H9 (cell line): ENCODE measurements at regions not wholly inside any gene's neighbourhood (a gene's known extent, or its start where the extent isn't known, plus 50 kb on each side); places are given as distances from the start of the nearest gene placed in this dataset.
"Not testable (repeated sequence)": the region's sequence is repeated elsewhere in the genome, so short reads cannot be mapped to it uniquely, and the experiment has no call there.

Experiments
- DNase-seq: peaks from one replicate; pipeline ENCODE4 v3.0.0-alpha.2; 2017
- H2AFZ ChIP-seq: one replicate; pipeline ENCODE4 v1.6.1; 2013; ENCODE audit warnings: mild to moderate bottlenecking, low read length, control low read depth, moderate library complexity
- H2AK5ac ChIP-seq: 2 replicates; pipeline ENCODE4 v1.6.1; 2013; ENCODE audit warnings: low read length, control low read depth, mixed read lengths; ENCODE audit not compliant: insufficient read length
- H2BK120ac ChIP-seq: one replicate; pipeline ENCODE4 v1.6.1; 2013; ENCODE audit warnings: low read depth, mild to moderate bottlenecking, low read length, control low read depth, inconsistent platforms; ENCODE audit not compliant: poor library complexity, severe bottlenecking
- H2BK12ac ChIP-seq: 2 replicates; pipeline ENCODE4 v1.6.1; 2013; ENCODE audit warnings: low read length, control low read depth, mixed read lengths, low read depth; ENCODE audit not compliant: insufficient read length
- H2BK15ac ChIP-seq: 2 replicates; pipeline ENCODE4 v1.6.1; 2013; ENCODE audit warnings: low read depth, low read length, control low read depth
- H2BK20ac ChIP-seq: one replicate; pipeline ENCODE4 v1.6.1; 2013; ENCODE audit warnings: low read depth, mild to moderate bottlenecking, low read length, control low read depth, inconsistent platforms; ENCODE audit not compliant: poor library complexity, severe bottlenecking
- H2BK5ac ChIP-seq: 2 replicates; pipeline ENCODE4 v1.6.1; 2013; ENCODE audit warnings: low read length, control low read depth, mixed read lengths; ENCODE audit not compliant: insufficient read length
- H3K14ac ChIP-seq: 2 replicates; pipeline ENCODE4 v1.6.1; 2013; ENCODE audit warnings: low read length, control low read depth; ENCODE audit not compliant: insufficient read depth
- H3K18ac ChIP-seq: 2 replicates; pipeline ENCODE4 v1.6.1; 2013; ENCODE audit warnings: low read depth, mild to moderate bottlenecking, mixed read lengths, low read length, control low read depth; ENCODE audit not compliant: insufficient read length
- H3K23ac ChIP-seq: 2 replicates; pipeline ENCODE4 v1.6.1; 2013; ENCODE audit warnings: low read length, control low read depth, mixed read lengths, low read depth; ENCODE audit not compliant: insufficient read length
- H3K23me2 ChIP-seq: 2 replicates; pipeline ENCODE4 v1.6.1; 2013; ENCODE audit warnings: low read depth, mild to moderate bottlenecking, mixed read lengths, low read length, control low read depth; ENCODE audit not compliant: insufficient read length, poor library complexity, severe bottlenecking
- H3K27ac ChIP-seq: 2 replicates; pipeline ENCODE4 v1.5.1; 2013; ENCODE audit warnings: low read length, control low read depth, mixed read lengths, low read depth; ENCODE audit not compliant: insufficient read length
- H3K27me3 ChIP-seq: 2 replicates; pipeline ENCODE4 v1.6.1; 2013; ENCODE audit warnings: low read length, control low read depth, inconsistent platforms; ENCODE audit not compliant: insufficient read depth
- H3K4ac ChIP-seq: 2 replicates; pipeline ENCODE4 v1.6.1; 2013; ENCODE audit warnings: low read depth, mild to moderate bottlenecking, control low read depth, inconsistent platforms, low read length, moderate library complexity
- H3K4me1 ChIP-seq: 2 replicates; pipeline ENCODE4 v1.6.1; 2013; ENCODE audit warnings: low read length, control low read depth, inconsistent platforms; ENCODE audit not compliant: insufficient read depth
- H3K4me2 ChIP-seq: 2 replicates; pipeline ENCODE4 v1.6.1; 2013; ENCODE audit warnings: low read length, control low read depth, mixed read lengths; ENCODE audit not compliant: insufficient read length, insufficient read depth
- H3K56ac ChIP-seq: 2 replicates; pipeline ENCODE4 v1.6.1; 2013; ENCODE audit warnings: low read depth, mild to moderate bottlenecking, mixed read lengths, low read length, control low read depth; ENCODE audit not compliant: insufficient read length
- H3K79me1 ChIP-seq: 2 replicates; pipeline ENCODE4 v1.6.1; 2013; ENCODE audit warnings: low read depth, mild to moderate bottlenecking, moderate library complexity, low read length, control low read depth, inconsistent platforms; ENCODE audit not compliant: insufficient read depth, poor library complexity, severe bottlenecking
- H3K79me2 ChIP-seq: 2 replicates; pipeline ENCODE4 v1.6.1; 2013; ENCODE audit warnings: low read length, control low read depth, inconsistent platforms; ENCODE audit not compliant: insufficient read depth
- H3K9ac ChIP-seq: 2 replicates; pipeline ENCODE4 v1.6.1; 2013; ENCODE audit warnings: low read length, control low read depth, mixed read lengths; ENCODE audit not compliant: insufficient read length; ENCODE audit errors: extremely low read depth
- H3K9me3 ChIP-seq: one replicate; pipeline ENCODE4 v1.6.1; 2013; ENCODE audit warnings: low read depth, low read length, inconsistent platforms; ENCODE audit not compliant: control insufficient read depth
- H3T11ph ChIP-seq: one replicate; pipeline ENCODE4 v1.6.1; 2013; ENCODE audit warnings: mild to moderate bottlenecking, low read length, control low read depth, inconsistent platforms
- H4K20me1 ChIP-seq: one replicate; pipeline ENCODE4 v1.6.1; 2013; ENCODE audit not compliant: control insufficient read depth, insufficient read length, insufficient read depth
- H4K5ac ChIP-seq: 2 replicates; pipeline ENCODE4 v1.6.1; 2013; ENCODE audit warnings: low read depth, mild to moderate bottlenecking, mixed read lengths, low read length, control low read depth; ENCODE audit not compliant: insufficient read length
- H4K8ac ChIP-seq: replicated peaks from 2 replicates; pipeline ENCODE4 v1.6.1; 2013; ENCODE audit warnings: low read length, control low read depth, mixed read lengths, low read depth; ENCODE audit not compliant: insufficient read length
- H4K91ac ChIP-seq: 2 replicates; pipeline ENCODE4 v1.6.1; 2013; ENCODE audit warnings: low read depth, mild to moderate bottlenecking, moderate library complexity, mixed read lengths, low read length, control low read depth; ENCODE audit not compliant: insufficient read length
- H3K27ac Mint-ChIP-seq, 3 experiments: 2 replicates in 2 of 3; 3 replicates in 1 of 3; pipeline ENCODE4 v1.8.0; 2020 to 2021; ENCODE audit warnings: mixed read lengths in 3 of 3, mild to moderate bottlenecking in 1 of 3, moderate library complexity in 1 of 3
- H3K27me3 Mint-ChIP-seq: 2 replicates; pipeline ENCODE4 v1.8.0; 2021; ENCODE audit warnings: low read depth, mild to moderate bottlenecking, moderate library complexity, mixed read lengths
- H3K36me3 Mint-ChIP-seq, 3 experiments: 2 replicates in 2 of 3; 3 replicates in 1 of 3; pipeline ENCODE4 v1.8.0; 2020 to 2021; ENCODE audit warnings: low read depth in 3 of 3, mixed read lengths in 3 of 3; ENCODE audit not compliant: insufficient read depth in 1 of 3
- H3K4me1 Mint-ChIP-seq, 2 experiments: 2 replicates each; pipeline ENCODE4 v1.8.0; 2020; ENCODE audit warnings: mixed read lengths in 2 of 2
- H3K4me3 Mint-ChIP-seq, 2 experiments: 2 replicates in 1 of 2; 3 replicates in 1 of 2; pipeline ENCODE4 v1.8.0; 2020 to 2021; ENCODE audit warnings: mild to moderate bottlenecking in 2 of 2, mixed read lengths in 2 of 2, moderate library complexity in 1 of 2
- H3K9me3 Mint-ChIP-seq, 2 experiments: 2 replicates in 1 of 2; 3 replicates in 1 of 2; pipeline ENCODE4 v1.8.0; 2020; ENCODE audit warnings: mild to moderate bottlenecking in 2 of 2, mixed read lengths in 2 of 2, moderate library complexity in 1 of 2
- CTCF ChIP-seq: fragments of 200-600 bp; sonication (generic); conservative IDR thresholded peaks from 3 replicates; pipeline ENCODE4 v1.8.0; 2021; ENCODE audit warnings: antibody characterized with exemption, mild to moderate bottlenecking
- WGBS: extraction: QIAGEN DNeasy Blood & Tissue Kit; methylation state at CpG from one replicate; pipeline ENCODE4 v1.1.7; 2013; ENCODE audit warnings: missing lambda C conversion rate, low lambda C conversion rate, mixed read lengths; ENCODE audit not compliant: insufficient read length; ENCODE audit errors: extremely low coverage; 5-methylcytosine and 5-hydroxymethylcytosine counted together

GRCh38 chr3:106071306-106071705 lies 202.5 kb upstream of the CBLB start:
- H3K23me2 ChIP-seq: no peaks in the 10 kb centered on the region
- no peak overlapping the region for H2BK120ac ChIP-seq
- H4K8ac ChIP-seq: no peak overlapping the region
- H3K18ac ChIP-seq: no peak overlapping the region
- no peaks in the 10 kb centered on the region for H3K4me1 Mint-ChIP-seq
- H3K23ac ChIP-seq: no peak overlapping the region
- H3K79me1 ChIP-seq: no peaks in the 10 kb centered on the region
- H3K4ac ChIP-seq: no peak overlapping the region
- H2AK5ac ChIP-seq: no peak overlapping the region
- H3K4me2 ChIP-seq: no peak overlapping the region
- no peak overlapping the region for H3T11ph ChIP-seq
- TF ChIP-seq CTCF: no peak
- H3K9me3 Mint-ChIP-seq: peaks cover 10 to 13% of the 10 kb centered on the region in 2 experiments
- H2BK5ac ChIP-seq: no peak overlapping the region
- no peak overlapping the region for H4K91ac ChIP-seq
- no peak overlapping the region for H2AFZ ChIP-seq
- H3K14ac ChIP-seq: no peak overlapping the region
- no peak overlapping the region for H2BK20ac ChIP-seq
- DNase-seq: no peak
- no peaks in the 10 kb centered on the region for H3K4me1 ChIP-seq
- H3K56ac ChIP-seq: no peak overlapping the region
- peaks cover 6 to 13% (median 6%) of the 10 kb centered on the region in 3 experiments for H3K36me3 Mint-ChIP-seq
- no peak overlapping the region; a peak in 1 of 7 replicates for H3K27ac Mint-ChIP-seq
- H3K27ac ChIP-seq: no peak overlapping the region
- no peak overlapping the region for H2BK12ac ChIP-seq
- H3K27me3 ChIP-seq: no peaks in the 10 kb centered on the region
- peaks cover 5% of the 10 kb centered on the region for H3K9me3 ChIP-seq
- H4K20me1 ChIP-seq: no peaks in the 10 kb centered on the region
- H3K9ac ChIP-seq: no peak overlapping the region
- H3K4me3 Mint-ChIP-seq: no peak overlapping the region
- no CpG with 5 or more reads among the region's 4 CpGs for WGBS
- no peaks in the 10 kb centered on the region; the same call in 1 of the 2 replicates for H3K27me3 Mint-ChIP-seq
- H3K79me2 ChIP-seq: no peaks in the 10 kb centered on the region
- H2BK15ac ChIP-seq: no peak overlapping the region
- no peak overlapping the region for H4K5ac ChIP-seq

GRCh38 chr3:106072596-106072995 lies 203.8 kb upstream of the CBLB start:
- H4K8ac ChIP-seq, DNase-seq, H3K4me2 ChIP-seq, H3K23ac ChIP-seq, H3K9ac ChIP-seq, H3K4me1 ChIP-seq, H2BK12ac ChIP-seq, H4K5ac ChIP-seq, H3K4ac ChIP-seq, H3T11ph ChIP-seq, H2BK120ac ChIP-seq, H3K4me3 Mint-ChIP-seq, H2AFZ ChIP-seq, H2AK5ac ChIP-seq, H3K27ac Mint-ChIP-seq, H3K18ac ChIP-seq, H4K20me1 ChIP-seq, H3K56ac ChIP-seq, H2BK15ac ChIP-seq, H2BK20ac ChIP-seq, H3K14ac ChIP-seq, H3K9me3 ChIP-seq, H3K27me3 Mint-ChIP-seq, H3K27me3 ChIP-seq, H4K91ac ChIP-seq, H3K23me2 ChIP-seq, H3K4me1 Mint-ChIP-seq, H2BK5ac ChIP-seq, H3K79me1 ChIP-seq, H3K27ac ChIP-seq, H3K79me2 ChIP-seq: not testable (repeated sequence)
- Mint-ChIP-seq H3K9me3 (peaks cover 12 to 13% of the 10 kb centered on the region in 2 experiments), H3K36me3 (peaks cover 6 to 13% (median 6%) of the 10 kb centered on the region in 3 experiments)
- no CpG with 5 or more reads among the region's 5 CpGs for WGBS
